ENCODE measurements at regions not wholly inside any gene's neighbourhood (a gene's known extent, or its start where the extent isn't known, plus 50 kb on each side); places are given as distances from the start of the nearest gene placed in this dataset.

DNA sequence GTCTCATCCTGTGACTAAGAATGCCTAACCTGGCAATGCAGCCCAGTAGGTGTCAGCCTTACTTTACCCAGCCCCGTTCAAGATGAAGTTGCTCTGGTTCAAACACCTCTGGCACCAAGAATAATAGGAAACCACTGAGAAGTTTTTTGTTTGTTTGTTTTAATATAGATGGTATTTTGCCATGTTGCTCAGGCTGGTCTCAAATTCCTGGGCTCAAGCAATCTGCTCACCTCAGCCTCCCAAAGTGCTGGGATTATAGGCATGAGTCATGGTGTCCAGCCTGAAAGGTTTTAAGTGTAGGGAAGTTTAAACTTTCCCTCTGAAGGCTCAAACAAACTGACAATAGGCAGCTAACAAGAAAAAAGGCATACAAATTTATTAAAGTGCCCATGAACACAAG lies 51.2 kb upstream of the ABCC4 start:
- BruUV-seq (replicated peaks), result no TSS peak
- H3K9me3 ChIP-seq (replicated peaks; ENCODE audit: control insufficient read depth, insufficient read depth, low read length), result no peaks in the 10 kb centered on the region
- H3K4me3 ChIP-seq (replicated peaks in 1 of 3; ENCODE audit: insufficient read depth in 1 of 3, low read depth in 1 of 3, low read length in 3 of 3), result no peak overlapping the region
- no peak overlapping the region for H2AFZ ChIP-seq (ENCODE audit: low read depth, low read length)
- dilution Hi-C loops (cut with MboI; ENCODE audit: extremely low pct_ligation_motif_present, low sequenced_read_pairs), result no loop called here
- H3K9ac ChIP-seq (replicated peaks; ENCODE audit: extremely low read depth, insufficient read depth, low read length), result no peak overlapping the region
- ChIA-PET POLR2A (no interaction called here), CTCF (interaction anchor here (1.2 kb wide), 1 partner anchor 55 kb away, joined by 4 read pairs; no protein-coding TSS in a partner anchor)
- no peaks in the 10 kb centered on the region for H4K20me1 ChIP-seq (replicated peaks; ENCODE audit: control insufficient read depth, extremely low read depth, insufficient read depth, low read length)
- no peak overlapping the region for H3K4me2 ChIP-seq (ENCODE audit: insufficient read depth, low read length)
- no peaks in the 10 kb centered on the region for H3K36me3 ChIP-seq (ENCODE audit: control insufficient read depth in 2 of 2, extremely low read depth in 1 of 2, insufficient read depth in 2 of 2, low read length in 2 of 2)
- no peak for DNase-seq (ENCODE audit: low read depth, low spot score)
- TF ChIP-seq MYC (IDR thresholded peaks at IDR 0.05; ENCODE audit: low read depth, low read length), result no peak
- TF ChIP-seq, protein P1, sequence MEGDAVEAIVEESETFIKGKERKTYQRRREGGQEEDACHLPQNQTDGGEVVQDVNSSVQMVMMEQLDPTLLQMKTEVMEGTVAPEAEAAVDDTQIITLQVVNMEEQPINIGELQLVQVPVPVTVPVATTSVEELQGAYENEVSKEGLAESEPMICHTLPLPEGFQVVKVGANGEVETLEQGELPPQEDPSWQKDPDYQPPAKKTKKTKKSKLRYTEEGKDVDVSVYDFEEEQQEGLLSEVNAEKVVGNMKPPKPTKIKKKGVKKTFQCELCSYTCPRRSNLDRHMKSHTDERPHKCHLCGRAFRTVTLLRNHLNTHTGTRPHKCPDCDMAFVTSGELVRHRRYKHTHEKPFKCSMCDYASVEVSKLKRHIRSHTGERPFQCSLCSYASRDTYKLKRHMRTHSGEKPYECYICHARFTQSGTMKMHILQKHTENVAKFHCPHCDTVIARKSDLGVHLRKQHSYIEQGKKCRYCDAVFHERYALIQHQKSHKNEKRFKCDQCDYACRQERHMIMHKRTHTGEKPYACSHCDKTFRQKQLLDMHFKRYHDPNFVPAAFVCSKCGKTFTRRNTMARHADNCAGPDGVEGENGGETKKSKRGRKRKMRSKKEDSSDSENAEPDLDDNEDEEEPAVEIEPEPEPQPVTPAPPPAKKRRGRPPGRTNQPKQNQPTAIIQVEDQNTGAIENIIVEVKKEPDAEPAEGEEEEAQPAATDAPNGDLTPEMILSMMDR (IDR thresholded peaks at IDR 0.05; ENCODE audit: extremely low read depth in 1 of 2, insufficient read depth in 1 of 2, low read depth in 1 of 2, low read length in 2 of 2), result no peak
- TF ChIP-seq POLR2AphosphoS5 (IDR thresholded peaks at IDR 0.05; ENCODE audit: insufficient read depth, low read depth, low read length), result no peak
- TF ChIP-seq EZH2 (IDR thresholded peaks at IDR 0.05; ENCODE audit: borderline replicate concordance, low read depth, low read length, severe bottlenecking), result no peak
- TF ChIP-seq, protein P2, sequence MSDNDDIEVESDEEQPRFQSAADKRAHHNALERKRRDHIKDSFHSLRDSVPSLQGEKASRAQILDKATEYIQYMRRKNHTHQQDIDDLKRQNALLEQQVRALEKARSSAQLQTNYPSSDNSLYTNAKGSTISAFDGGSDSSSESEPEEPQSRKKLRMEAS (IDR thresholded peaks at IDR 0.05; ENCODE audit: insufficient read depth, insufficient read length), result no peak
- TF ChIP-seq GATA2 (IDR thresholded peaks at IDR 0.05; ENCODE audit: insufficient read depth, insufficient read length, low read depth, low read length), result no peak
- TF ChIP-seq FOS (IDR thresholded peaks at IDR 0.05; ENCODE audit: borderline replicate concordance, insufficient read depth, low read length), result no peak
- no peak for TF ChIP-seq POLR2A (IDR thresholded peaks at IDR 0.05; ENCODE audit: low read depth, low read length)
- no peak for TF ChIP-seq JUN (IDR thresholded peaks at IDR 0.05; ENCODE audit: borderline replicate concordance, insufficient read depth, insufficient read length, low read depth)
- FAIRE-seq, result no peak
- H3K9me1 ChIP-seq (replicated peaks; ENCODE audit: control insufficient read depth, extremely low read depth, insufficient read depth, low read length), result no peaks in the 10 kb centered on the region
- H3K4me1 ChIP-seq (ENCODE audit: control insufficient read depth, extremely low read depth, insufficient read depth, low read length), result peaks cover 12% of the 10 kb centered on the region
- intact Hi-C loops (cut with micrococcal nuclease), result no loop called here
- no peaks in the 10 kb centered on the region for H3K79me2 ChIP-seq (ENCODE audit: control insufficient read depth, insufficient read depth, low read length)
- H3K27ac ChIP-seq (ENCODE audit: insufficient read depth, low read depth, low read length), result no peak overlapping the region
- peaks cover 2 to 3% of the 10 kb centered on the region in 2 experiments for H3K27me3 ChIP-seq (ENCODE audit: control insufficient read depth in 2 of 2, insufficient read depth in 2 of 2, low read length in 2 of 2)
